GM21576 (cell line): ENCODE measurements at regions not wholly inside any gene's neighbourhood (a gene's known extent, or its start where the extent isn't known, plus 50 kb on each side); places are given as distances from the start of the nearest gene placed in this dataset.

Experiments used
- ATAC-seq: cut with Tn5 transposase; IDR thresholded peaks from one replicate; pipeline ENCODE4 v1.9.1; 2021; ENCODE audit warnings: mild to moderate bottlenecking, moderate library complexity; ENCODE audit not compliant: unreplicated experiment

GRCh38 chr10:24008164-24009091 lies 200.5 kb upstream of the KIAA1217 start:
- ATAC-seq = no peak

GRCh38 chr10:24009115-24009514 lies 199.8 kb upstream of the KIAA1217 start:
- ATAC-seq = no peak

GRCh38 chr10:24009736-24010135 lies 199.2 kb upstream of the KIAA1217 start:
- ATAC-seq = no peak

- ATAC-seq = no peak
Observed at GRCh38 chr10:24010436-24010970, 198.4 kb upstream of the KIAA1217 start.

- no peak for ATAC-seq
Observed at GRCh38 chr10:24012249-24012803, 196.6 kb upstream of the KIAA1217 start.

- no peak for ATAC-seq
Observed at GRCh38 chr10:24027107-24027506, 181.8 kb upstream of the KIAA1217 start.

GRCh38 chr10:24034571-24034970 lies 174.4 kb upstream of the KIAA1217 start:
- no peak for ATAC-seq

GRCh38 chr10:24035761-24036160 lies 173.2 kb upstream of the KIAA1217 start:
- ATAC-seq = no peak

GRCh38 chr10:24039315-24039714 lies 169.6 kb upstream of the KIAA1217 start:
- ATAC-seq = no peak

GRCh38 chr10:24039897-24040296 lies 169.0 kb upstream of the KIAA1217 start:
- ATAC-seq = no peak

GRCh38 chr10:24041034-24041433 lies 167.9 kb upstream of the KIAA1217 start:
- no peak for ATAC-seq

- no peak for ATAC-seq
Observed at GRCh38 chr10:24041834-24042233, 167.1 kb upstream of the KIAA1217 start.

- no peak for ATAC-seq
Observed at GRCh38 chr10:24042884-24043283, 166.1 kb upstream of the KIAA1217 start.

GRCh38 chr10:24046060-24046459 lies 162.9 kb upstream of the KIAA1217 start:
- ATAC-seq = no peak

- no peak for ATAC-seq
Observed at GRCh38 chr10:24047176-24047575, 161.8 kb upstream of the KIAA1217 start.

GRCh38 chr10:24054421-24054820 lies 154.5 kb upstream of the KIAA1217 start:
- ATAC-seq = no peak

GRCh38 chr10:24080207-24080606 lies 128.7 kb upstream of the KIAA1217 start:
- no peak for ATAC-seq

GRCh38 chr10:24086296-24087086 lies 122.4 kb upstream of the KIAA1217 start:
- ATAC-seq = no peak

- no peak for ATAC-seq
Observed at GRCh38 chr10:24091256-24091655, 117.7 kb upstream of the KIAA1217 start.

GRCh38 chr10:24096281-24096680 lies 112.7 kb upstream of the KIAA1217 start:
- ATAC-seq = no peak

GRCh38 chr10:24097751-24098207 lies 111.2 kb upstream of the KIAA1217 start:
- ATAC-seq = no peak
